Activated T-cell treated with anti-CD3 and anti-CD28 coated beads for 4 hours (primary cell): ENCODE measurements at regions not wholly inside any gene's neighbourhood (a gene's known extent, or its start where the extent isn't known, plus 50 kb on each side); places are given as distances from the start of the nearest gene placed in this dataset.

ENCODE experiments used
- DNase-seq: peaks from one replicate; pipeline ENCODE4 v3.0.0-alpha.2; 2020

DNA sequence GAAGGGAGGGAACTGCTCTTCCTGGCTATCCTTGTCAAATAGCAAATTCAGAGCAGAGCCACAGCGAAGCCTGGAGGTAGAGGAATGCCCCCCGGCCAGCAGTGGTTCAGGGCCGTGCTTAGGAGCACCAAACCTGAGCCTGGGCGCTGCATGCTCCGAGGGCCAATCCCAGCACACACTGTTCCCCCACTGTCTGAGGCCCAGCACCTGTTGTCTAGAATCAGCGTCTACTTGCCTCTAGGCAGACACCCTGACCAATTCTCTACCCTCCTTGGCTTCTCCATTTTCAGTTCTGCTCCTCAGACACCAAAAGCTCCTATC is 177.6 kb upstream of the PKDCC start:
- DNase-seq = no peak

- DNase-seq = no peak
Measured at GRCh38 chr2:41871080-41871479, 176.7 kb upstream of the PKDCC start.

DNA sequence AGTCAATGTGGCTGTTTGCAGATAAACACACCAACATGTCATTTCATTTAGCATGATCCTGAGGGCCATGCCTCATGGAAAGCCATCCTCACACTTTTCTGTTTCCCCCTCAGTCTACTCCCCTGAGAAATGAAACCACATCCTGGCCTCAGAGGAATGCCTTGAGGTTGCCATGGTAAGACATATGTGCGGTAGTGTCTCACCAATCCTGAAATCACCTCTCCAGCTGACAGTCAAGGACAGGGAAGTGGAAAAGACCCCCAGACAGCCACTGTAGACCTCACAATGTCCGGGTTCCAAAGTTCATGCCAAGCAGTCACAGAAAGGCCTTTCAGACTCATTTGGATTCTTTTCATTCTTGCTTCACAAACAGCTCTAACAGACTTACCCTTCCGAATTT is 175.2 kb upstream of the PKDCC start:
- no peak for DNase-seq

- DNase-seq = no peak
Measured at GRCh38 chr2:41873102-41874031, 174.5 kb upstream of the PKDCC start.

- no peak for DNase-seq
Measured at GRCh38 chr2:41877114-41877678, 170.6 kb upstream of the PKDCC start.

DNA sequence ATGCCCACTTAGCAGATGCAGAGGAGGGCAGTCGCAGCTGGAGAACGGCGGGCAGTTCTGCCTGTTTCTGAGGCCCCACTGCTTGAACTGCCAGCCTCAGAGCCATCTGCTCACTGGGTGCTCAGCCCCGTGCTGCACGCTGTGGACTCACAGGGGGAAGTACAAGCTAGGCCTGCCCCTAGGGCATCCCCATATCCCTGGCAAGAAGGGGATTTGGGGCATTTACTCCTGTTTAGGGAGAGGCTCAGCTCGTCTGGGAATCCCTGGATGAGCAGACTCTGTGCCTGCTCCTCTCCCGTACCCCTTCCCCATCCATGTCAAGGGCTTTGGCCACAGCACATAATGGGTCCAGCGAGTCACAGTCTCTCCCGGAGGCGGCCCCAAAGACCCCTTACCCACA is 169.8 kb upstream of the PKDCC start:
- no peak for DNase-seq

DNA sequence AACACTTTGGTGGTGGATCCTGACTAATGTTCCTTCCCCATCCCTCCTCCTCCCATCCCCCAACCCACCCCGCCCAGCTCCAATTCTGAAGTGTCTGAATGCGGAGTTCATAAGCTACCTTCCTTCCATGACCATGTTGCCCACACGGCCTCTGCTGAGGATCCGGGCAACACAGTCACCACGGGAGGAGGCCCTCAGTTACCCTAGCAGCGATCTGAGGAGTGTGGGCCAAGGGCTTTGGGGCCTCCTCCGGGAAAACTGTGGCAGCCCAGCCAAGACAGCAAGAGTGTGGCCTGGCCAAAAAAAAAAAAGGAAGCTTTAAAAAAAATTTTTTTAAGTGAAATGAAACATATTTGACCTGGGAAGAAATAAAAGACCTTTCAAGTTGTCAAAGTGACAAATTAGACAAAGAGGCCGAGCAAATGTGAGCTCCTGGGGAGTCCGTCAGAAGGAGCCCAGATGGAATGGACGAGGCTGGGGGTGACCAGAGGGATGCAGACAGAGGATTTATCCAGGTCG is 169.0 kb upstream of the PKDCC start:
- DNase-seq = no peak

DNA sequence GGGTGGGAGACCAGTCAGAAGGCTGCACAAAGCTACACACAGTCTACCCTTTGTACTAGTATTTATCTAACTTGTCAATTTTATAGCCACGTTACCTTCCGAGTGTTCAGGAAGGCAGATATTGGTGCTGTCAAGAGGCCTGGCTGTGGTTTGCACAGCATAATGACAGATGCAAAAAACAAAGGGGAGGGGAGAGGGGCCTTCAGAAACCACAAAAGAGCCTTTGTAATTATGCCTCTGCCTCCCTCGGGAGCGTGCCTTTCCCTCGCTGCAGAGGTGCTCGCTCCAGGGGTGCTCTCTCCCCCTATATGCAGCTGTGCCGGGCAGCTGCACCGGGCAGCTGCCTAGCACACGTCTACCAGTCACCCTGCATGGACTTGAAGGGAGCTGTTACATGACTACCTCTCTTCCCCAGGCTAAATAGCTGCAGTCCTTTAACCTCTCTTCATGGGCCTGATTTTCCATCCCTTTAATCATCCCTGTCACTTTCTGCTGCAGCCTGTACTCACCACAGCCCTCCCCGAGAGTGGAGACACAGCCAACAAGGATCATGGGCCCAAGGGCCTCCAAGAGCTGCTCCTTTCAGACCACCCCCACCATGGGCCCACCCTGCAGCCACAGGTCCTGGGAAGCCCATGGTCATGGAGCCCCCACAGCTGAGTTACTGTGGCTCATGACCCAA is 168.4 kb upstream of the PKDCC start:
- no peak for DNase-seq

DNA sequence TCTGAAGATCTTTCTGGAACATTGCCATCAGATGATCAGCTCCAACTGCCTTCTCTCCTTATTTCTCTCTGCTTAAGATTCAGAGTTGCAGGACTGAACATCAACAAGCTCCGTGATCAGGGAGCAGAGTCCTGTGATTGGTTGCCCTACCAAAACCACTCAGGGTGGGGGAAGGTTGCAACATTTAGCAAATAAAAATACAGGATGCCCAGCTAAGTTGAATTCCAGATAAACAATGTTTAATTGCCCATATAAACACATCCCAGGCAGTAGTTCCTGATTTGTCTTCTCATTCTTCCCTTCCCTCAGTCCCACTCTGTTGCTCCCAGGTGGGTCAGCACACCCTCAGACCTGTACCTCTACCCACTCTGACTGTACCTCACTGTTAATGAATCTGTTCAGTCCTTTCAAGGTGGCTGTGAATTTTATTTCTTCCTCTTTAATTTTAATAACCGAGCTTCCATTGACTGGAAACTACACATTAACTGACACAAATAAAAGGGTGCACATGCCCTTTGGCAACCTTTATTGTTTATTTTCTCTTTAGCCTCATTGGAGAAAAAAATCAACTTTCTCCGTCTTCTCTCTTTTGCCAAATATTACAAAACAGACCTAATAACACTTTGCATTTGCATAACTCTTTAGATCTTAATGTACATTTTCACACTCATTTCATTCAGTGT is 167.1 kb upstream of the PKDCC start:
- DNase-seq = no peak

DNA sequence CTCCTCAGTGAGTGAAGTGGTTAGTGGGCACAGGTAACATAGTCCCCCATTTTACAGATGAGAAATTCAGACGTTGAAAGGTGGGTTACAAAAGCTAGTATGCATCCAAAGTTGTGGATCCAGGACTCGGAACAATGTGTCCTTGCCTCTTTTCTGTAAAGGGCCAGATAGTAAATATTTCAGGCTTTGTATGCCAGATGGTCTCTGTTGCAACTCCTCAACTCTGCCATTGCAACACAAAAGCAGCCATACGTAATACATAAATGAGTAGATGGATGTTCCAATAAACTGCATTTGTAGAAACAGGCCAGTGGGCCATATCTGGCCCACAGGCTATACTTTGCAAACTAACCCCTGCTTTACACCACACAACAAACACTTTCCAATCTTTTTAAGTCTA is 166.6 kb upstream of the PKDCC start:
- no peak for DNase-seq

DNA sequence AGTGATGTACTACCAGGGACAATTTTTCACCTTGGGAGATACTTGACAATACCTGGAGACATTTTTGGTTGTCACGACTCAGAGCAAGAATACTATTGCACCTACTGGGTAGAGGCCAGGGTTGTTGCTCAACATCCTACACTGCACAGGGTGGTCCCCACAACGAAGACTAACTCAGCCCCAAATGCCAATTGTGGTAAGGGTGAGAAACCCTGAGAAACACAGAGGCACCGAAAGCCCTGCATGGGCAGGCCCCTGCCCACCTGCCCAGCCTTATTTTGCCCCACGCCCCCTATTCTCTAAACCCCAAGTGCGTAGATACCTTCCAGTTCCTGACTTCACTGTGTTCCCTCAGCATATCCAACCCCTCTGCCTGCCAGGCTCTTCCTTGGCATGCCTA is 163.1 kb upstream of the PKDCC start:
- no peak for DNase-seq

DNA sequence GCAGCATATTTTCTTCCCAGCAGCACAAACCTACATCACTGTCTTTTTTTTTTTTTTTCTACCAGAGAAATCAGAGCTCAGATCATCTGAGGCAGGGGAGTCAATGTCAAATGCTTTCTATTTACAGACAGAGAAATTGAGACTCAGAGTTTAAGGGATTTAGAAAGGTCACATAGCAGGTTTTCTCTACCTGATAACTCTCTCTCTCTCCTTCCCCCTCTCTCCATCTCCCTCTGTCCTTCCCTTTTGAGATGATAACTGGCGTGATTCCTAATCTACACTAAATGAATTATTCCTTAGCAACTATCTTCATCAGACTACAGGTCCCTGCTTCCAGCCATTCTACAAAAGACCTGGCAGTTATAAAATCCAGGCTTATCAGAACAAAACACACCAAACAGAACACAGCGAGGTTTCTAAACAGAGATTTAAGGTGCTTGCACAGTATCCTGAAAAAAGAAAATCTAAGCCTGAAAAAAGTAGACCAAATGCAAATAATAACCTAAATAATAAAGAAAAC is 161.6 kb upstream of the PKDCC start:
- DNase-seq = no peak

GRCh38 chr2:41886757-41887156 is 161.1 kb upstream of the PKDCC start:
- no peak for DNase-seq

GRCh38 chr2:41890341-41890740 is 157.5 kb upstream of the PKDCC start:
- DNase-seq = no peak

DNA sequence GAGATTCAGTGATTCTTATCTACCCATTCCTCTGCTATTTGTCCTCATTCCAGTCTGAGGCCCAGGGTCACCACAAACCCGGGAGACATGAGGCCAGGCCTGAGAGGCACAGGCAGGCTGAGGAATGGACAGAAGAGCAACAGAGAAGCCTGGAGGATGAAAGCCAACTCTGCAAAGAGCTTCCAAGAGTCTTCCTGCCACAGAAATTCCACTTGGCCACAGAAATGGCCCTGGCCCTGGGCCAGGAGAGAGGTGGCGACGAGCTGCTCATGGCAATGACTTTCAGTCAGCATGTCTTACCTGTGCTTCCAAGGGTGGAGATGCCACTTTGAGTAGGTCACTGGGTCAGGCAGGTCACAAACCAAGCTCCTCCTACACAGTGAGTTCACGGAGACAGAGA is 155.3 kb upstream of the PKDCC start:
- DNase-seq = no peak

DNA sequence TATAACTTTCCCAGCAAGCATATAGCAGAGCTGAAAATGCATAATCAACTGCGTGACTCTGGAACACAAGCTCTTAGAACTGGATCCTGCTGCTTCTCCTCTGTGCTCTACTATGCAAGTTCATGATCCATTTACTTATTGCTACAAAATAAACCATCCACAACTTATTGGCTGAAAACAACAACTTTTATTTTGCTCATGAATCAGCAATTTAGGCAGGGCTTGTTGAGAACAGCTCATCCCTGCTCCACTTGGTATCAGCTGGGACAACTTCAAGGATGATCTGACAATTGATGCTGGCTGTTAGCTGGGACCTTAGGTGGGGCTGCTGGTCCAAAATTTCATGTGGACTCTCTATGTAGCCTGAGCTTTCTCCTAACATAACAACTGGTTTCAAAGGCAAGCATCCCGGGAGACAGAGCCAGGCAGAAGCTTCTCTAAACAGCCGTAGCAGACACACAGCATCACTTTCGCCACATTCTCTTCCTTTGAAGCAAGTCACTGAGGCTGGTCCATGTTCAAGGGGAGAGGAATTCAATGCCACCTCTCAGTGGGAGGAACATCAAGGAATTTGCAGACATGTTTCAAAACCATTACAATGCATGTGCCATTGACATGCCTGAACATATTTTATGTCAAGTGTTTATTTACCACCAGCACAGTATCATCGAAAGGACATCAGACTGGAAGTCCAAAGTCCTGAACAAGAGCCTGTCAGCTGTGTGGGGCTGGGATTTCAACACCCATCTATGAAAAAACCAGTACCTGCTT is 153.1 kb upstream of the PKDCC start:
- no peak for DNase-seq

DNA sequence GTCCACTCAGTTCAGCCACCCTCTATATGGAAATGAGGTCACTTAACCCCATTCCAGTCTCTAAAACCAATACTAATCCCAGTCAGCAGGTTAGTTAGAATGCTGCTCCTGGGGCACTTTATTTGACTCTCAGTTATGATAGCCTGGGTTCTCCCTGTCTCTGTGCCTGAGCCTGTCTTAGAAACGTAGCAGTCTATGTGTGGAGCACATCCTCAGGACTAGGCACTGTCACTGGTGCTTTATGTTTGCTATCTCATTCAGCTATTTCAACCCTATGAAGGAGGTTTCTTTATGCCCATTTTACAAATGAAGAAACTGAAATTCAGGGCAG is 152.5 kb upstream of the PKDCC start:
- no peak for DNase-seq

- DNase-seq = no peak
Measured at GRCh38 chr2:41896186-41896846, 151.5 kb upstream of the PKDCC start.

GRCh38 chr2:41899189-41899588 is 148.6 kb upstream of the PKDCC start:
- DNase-seq = no peak

DNA sequence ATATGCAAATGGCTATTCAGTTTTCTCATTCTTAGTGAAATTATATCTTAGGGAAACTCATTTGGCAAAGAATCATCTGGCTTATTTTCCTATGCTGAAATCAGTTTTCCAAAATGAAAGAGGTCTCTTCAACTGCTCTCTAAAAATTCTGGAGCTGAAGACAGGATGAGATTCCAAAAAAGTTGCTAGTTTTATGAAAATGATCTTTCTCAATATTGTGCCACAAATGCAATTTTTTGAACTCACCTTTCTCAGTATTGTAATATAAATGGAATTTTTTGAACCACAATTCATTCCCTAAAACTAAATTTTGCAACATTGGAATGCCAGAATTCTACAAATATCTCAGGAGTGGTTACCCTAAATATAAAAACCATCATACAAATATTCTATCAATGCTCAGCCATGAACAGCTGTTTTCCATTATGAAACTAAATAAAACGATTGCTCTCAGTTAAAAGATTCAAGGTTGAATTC is 147.7 kb upstream of the PKDCC start:
- no peak for DNase-seq

DNA sequence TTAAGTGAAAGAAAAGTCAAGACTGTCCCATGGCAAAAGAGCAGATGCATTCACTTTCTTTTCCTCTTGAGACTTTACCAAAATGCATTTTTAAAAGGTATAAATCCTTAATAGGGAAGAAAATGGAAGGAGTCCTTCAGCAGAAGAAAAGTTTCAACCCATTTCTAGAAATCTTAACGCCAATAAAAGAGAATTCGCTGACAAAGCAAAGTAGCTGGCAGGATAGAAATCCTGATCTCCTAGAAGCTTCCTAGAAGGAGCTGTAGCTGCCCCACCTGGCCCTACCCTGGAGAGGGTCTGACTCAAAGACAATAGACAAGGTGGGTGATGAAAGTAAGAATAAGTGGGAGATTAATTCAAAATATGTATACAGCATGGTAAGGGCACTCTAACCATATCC is 144.9 kb upstream of the PKDCC start:
- DNase-seq = no peak
